ENCODE measurements at regions not wholly inside any gene's neighbourhood (a gene's known extent, or its start where the extent isn't known, plus 50 kb on each side); places are given as distances from the start of the nearest gene placed in this dataset.

DNA sequence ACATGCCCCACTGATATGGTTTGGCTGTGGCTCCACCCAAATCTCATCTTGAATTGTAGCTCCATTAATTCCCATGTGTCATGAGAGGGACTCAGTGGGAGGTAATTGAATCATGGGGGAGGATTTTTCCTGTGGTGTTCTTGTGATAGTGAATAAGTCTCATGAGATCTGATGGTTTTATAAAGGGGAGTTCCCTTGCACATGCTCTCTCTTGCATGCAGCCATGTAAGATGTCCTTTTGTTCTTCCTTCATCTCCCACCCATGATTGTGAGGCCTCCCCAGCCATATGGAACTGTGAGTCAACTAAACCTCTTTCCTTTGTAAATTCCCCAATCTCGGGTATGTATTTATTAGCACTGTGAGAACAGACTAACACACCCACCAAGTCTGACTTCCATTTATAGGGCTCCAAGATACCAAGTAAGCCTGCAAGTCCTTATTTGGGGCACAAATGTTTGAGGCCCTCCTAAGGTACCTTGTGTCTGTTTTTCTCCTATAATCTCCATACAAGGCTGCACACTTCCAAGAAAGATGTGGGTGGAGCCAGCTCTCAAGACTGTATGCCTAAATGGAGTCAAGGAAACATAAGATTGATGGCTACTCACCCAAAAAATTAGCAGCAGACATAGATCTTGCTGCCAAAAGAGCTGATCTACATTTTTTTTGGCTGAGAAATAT is 364.7 kb downstream of the TXNL1 start:
- Histone ChIP-seq H3K36me3 (replicated peaks in 1 of 2; ENCODE audit: control insufficient read depth in 1 of 2, insufficient read depth in 2 of 2, low read length in 2 of 2) (no peaks in the 10 kb centered on the region), H3K4me2 (replicated peaks; ENCODE audit: extremely low read depth, low read length, poor library complexity, severe bottlenecking) (no peak overlapping the region), H3K27me3 (ENCODE audit: control insufficient read depth in 2 of 2, insufficient read depth in 2 of 2, low read length in 2 of 2) (no peaks in the 10 kb centered on the region), H4K20me1 (ENCODE audit: insufficient read depth, low read length) (no peaks in the 10 kb centered on the region), H3K4me1 (ENCODE audit: control insufficient read depth in 1 of 2, insufficient read depth in 2 of 2, low read length in 2 of 2) (no peaks in the 10 kb centered on the region), H3K79me2 (ENCODE audit: insufficient read depth, low read length) (no peaks in the 10 kb centered on the region), H3K9me3 (replicated peaks in 1 of 2; ENCODE audit: control insufficient read depth in 1 of 2, insufficient read depth in 1 of 2, low read length in 2 of 2) (no peaks in the 10 kb centered on the region), H3K27ac (ENCODE audit: low read depth in 1 of 2, low read length in 2 of 2) (no peak overlapping the region), H3K4me3 (replicated peaks in 1 of 3; ENCODE audit: low read depth in 2 of 3, low read length in 3 of 3) (no peak overlapping the region), H3K9ac (ENCODE audit: insufficient read depth, low read length, poor library complexity, severe bottlenecking) (no peak overlapping the region), H2AFZ (ENCODE audit: insufficient read depth, low read depth, low read length, poor library complexity, severe bottlenecking) (no peak overlapping the region)
- Mint-ChIP-seq H3K4me3 (no peak overlapping the region), H3K27me3 (ENCODE audit: low read depth in 3 of 3) (no peaks in the 10 kb centered on the region), H3K36me3 (no peaks in the 10 kb centered on the region), H3K9me3 (peaks cover 0 to 6% (median 2%) of the 10 kb centered on the region in 7 donors), H3K4me1 (no peaks in the 10 kb centered on the region), H3K27ac (no peak overlapping the region)
- TF ChIP-seq CTCF (IDR thresholded peaks at IDR 0.05): no peak
- intact Hi-C loops (cut with micrococcal nuclease): no loop called here
- WGBS (ENCODE audit: insufficient coverage): 100% methylated on average over 1 of the region's 1 CpG
- no peak for DNase-seq

- peaks cover 0 to 6% (median 2%) of the 10 kb centered on the region in 7 donors for H3K9me3 Mint-ChIP-seq
- H3K4me2 ChIP-seq (replicated peaks; ENCODE audit: extremely low read depth, low read length, poor library complexity, severe bottlenecking): no peak overlapping the region
- no peak overlapping the region for H3K9ac ChIP-seq (ENCODE audit: insufficient read depth, low read length, poor library complexity, severe bottlenecking)
- H3K27ac Mint-ChIP-seq: no peak overlapping the region
- no peaks in the 10 kb centered on the region for H3K4me1 ChIP-seq (ENCODE audit: control insufficient read depth in 1 of 2, insufficient read depth in 2 of 2, low read length in 2 of 2)
- no peak overlapping the region for H3K27ac ChIP-seq (ENCODE audit: low read depth in 1 of 2, low read length in 2 of 2)
- no peak for DNase-seq
- no peaks in the 10 kb centered on the region for H3K9me3 ChIP-seq (replicated peaks in 1 of 2; ENCODE audit: control insufficient read depth in 1 of 2, insufficient read depth in 1 of 2, low read length in 2 of 2)
- no peaks in the 10 kb centered on the region for H3K27me3 ChIP-seq (ENCODE audit: control insufficient read depth in 2 of 2, insufficient read depth in 2 of 2, low read length in 2 of 2)
- no peaks in the 10 kb centered on the region for H3K36me3 ChIP-seq (replicated peaks in 1 of 2; ENCODE audit: control insufficient read depth in 1 of 2, insufficient read depth in 2 of 2, low read length in 2 of 2)
- no peaks in the 10 kb centered on the region for H3K79me2 ChIP-seq (ENCODE audit: insufficient read depth, low read length)
- no peaks in the 10 kb centered on the region for H4K20me1 ChIP-seq (ENCODE audit: insufficient read depth, low read length)
- no peak for TF ChIP-seq CTCF (IDR thresholded peaks at IDR 0.05)
- H3K4me3 ChIP-seq (replicated peaks in 1 of 3; ENCODE audit: low read depth in 2 of 3, low read length in 3 of 3): no peak overlapping the region
- no peaks in the 10 kb centered on the region for H3K36me3 Mint-ChIP-seq
- no peak overlapping the region for H3K4me3 Mint-ChIP-seq
- no peaks in the 10 kb centered on the region for H3K27me3 Mint-ChIP-seq (ENCODE audit: low read depth in 3 of 3)
- WGBS (ENCODE audit: insufficient coverage): no CpG with 5 or more reads among the region's 1 CpG
- no peak overlapping the region for H2AFZ ChIP-seq (ENCODE audit: insufficient read depth, low read depth, low read length, poor library complexity, severe bottlenecking)
- no peaks in the 10 kb centered on the region for H3K4me1 Mint-ChIP-seq
- intact Hi-C loops (cut with micrococcal nuclease): no loop called here
These were observed 367.6 kb downstream of the TXNL1 start for GRCh38 chr18:56270671-56271250.
